ENCODE measurements at regions not wholly inside any gene's neighbourhood (a gene's known extent, or its start where the extent isn't known, plus 50 kb on each side); places are given as distances from the start of the nearest gene placed in this dataset.

GRCh38 chr6:2460216-2460745 is 214.9 kb upstream of the GMDS start:
- TF ChIP-seq CTCF (IDR thresholded peaks at IDR 0.05), result no peak
- TF ChIP-seq POLR2A (IDR thresholded peaks at IDR 0.05), result no peak
